ENCODE measurements at regions not wholly inside any gene's neighbourhood (a gene's known extent, or its start where the extent isn't known, plus 50 kb on each side); places are given as distances from the start of the nearest gene placed in this dataset.

DNA sequence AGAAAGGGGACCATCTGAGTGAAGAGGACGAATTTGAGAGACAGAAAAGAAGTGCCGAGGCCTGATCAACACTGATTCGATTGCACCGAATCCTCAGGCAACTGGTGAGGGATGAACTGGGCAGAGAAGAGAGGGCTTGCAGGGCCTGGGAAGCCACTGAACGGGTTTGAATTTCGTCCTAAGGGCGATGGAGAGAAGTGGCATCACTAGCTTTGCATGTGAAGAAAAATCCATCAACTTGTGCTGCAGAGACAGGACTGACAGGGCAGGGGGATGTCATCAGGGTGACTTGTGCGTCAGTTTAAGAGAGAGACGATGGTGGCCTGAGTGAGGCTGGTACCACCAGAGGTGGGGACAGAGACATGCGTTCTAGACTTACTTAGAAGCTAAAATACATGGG, 73.7 kb upstream of the SLC22A23 start:
- no peak overlapping the region for H3K4me3 ChIP-seq
- POLR2A ChIA-PET = interaction anchor here (0.5 kb wide), 1 partner anchor 29 kb away, joined by 3 read pairs; no protein-coding TSS in a partner anchor
- no peak for ATAC-seq
- H3K4me1 ChIP-seq = peaks cover 10% of the 10 kb centered on the region; the same call in 2 of the 3 replicates
- TF ChIP-seq, protein P1, sequence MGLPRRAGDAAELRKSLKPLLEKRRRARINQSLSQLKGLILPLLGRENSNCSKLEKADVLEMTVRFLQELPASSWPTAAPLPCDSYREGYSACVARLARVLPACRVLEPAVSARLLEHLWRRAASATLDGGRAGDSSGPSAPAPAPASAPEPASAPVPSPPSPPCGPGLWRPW (IDR thresholded peaks at IDR 0.05) = no peak
- TF ChIP-seq GATA3 (IDR thresholded peaks at IDR 0.05; ENCODE audit: borderline replicate concordance) (no peak), RNF2 (IDR thresholded peaks at IDR 0.05; ENCODE audit: borderline replicate concordance, low read depth) (no peak), RAD21 (conservative IDR thresholded peaks at IDR 0.05 in 1 of 2, IDR thresholded peaks at IDR 0.05 in 1 of 2) (no peak), POLR2A (IDR thresholded peaks at IDR 0.05; ENCODE audit: low read length) (no peak), ZC3H11A (IDR thresholded peaks at IDR 0.05) (no peak), ZFP36 (IDR thresholded peaks at IDR 0.05; ENCODE audit: borderline replicate concordance, partially characterized antibody) (no peak)
- TF ChIP-seq, protein P2, sequence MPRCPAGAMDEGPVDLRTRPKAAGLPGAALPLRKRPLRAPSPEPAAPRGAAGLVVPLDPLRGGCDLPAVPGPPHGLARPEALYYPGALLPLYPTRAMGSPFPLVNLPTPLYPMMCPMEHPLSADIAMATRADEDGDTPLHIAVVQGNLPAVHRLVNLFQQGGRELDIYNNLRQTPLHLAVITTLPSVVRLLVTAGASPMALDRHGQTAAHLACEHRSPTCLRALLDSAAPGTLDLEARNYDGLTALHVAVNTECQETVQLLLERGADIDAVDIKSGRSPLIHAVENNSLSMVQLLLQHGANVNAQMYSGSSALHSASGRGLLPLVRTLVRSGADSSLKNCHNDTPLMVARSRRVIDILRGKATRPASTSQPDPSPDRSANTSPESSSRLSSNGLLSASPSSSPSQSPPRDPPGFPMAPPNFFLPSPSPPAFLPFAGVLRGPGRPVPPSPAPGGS (IDR thresholded peaks at IDR 0.05) = no peak
- FAIRE-seq = no peak
- 0 out of 6 replicates have a peak overlapping the region, but pooled peaks of 1 of the 2 experiments have one; percentile 16 for H3K27ac ChIP-seq
- H3K4me2 ChIP-seq = no peak overlapping the region
- CTCF ChIA-PET = interaction anchor here (0.8 to 1.2 kb wide), 2 partner anchors 26 to 171 kb away, joined by 3 read pairs; no protein-coding TSS in a partner anchor
- H3K9me3 ChIP-seq = no peaks in the 10 kb centered on the region
- DNase-seq (ENCODE audit: low read depth in 1 of 2, low spot score in 1 of 2) = no peak
- 66% methylated on average over 10 of the region's 10 CpGs for WGBS (ENCODE audit: missing lambda C conversion rate)

DNA sequence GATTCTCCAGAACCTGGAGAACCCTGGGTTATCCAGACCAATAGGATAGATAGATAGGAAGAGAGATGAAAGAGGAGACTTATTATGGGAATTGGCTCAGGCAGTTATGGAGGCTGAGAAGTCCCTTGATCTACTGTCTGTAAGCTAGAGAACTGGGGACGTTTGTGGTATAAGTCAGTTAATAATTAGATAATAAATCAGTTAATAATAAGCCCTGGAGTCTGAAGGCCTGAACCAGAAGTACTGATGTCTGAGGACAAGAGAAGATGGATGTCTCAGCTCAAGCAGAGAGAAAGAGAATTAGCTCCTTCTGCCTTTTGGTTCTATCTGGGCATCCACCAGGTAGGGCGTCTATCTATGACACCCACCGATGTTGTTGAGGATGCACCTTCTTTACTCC, 72.9 kb upstream of the SLC22A23 start:
- WGBS (ENCODE audit: missing lambda C conversion rate) = 62% methylated on average over 3 of the region's 3 CpGs
- no peak for TF ChIP-seq JUNB (IDR thresholded peaks at IDR 0.05)
- no peak for TF ChIP-seq HEYL (CRISPR knock-in tag; IDR thresholded peaks at IDR 0.05)
- TF ChIP-seq POLR2AphosphoS2 (conservative IDR thresholded peaks at IDR 0.05; ENCODE audit: low read length) = no peak
- TF ChIP-seq, protein P3, sequence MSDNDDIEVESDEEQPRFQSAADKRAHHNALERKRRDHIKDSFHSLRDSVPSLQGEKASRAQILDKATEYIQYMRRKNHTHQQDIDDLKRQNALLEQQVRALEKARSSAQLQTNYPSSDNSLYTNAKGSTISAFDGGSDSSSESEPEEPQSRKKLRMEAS (IDR thresholded peaks at IDR 0.05) = no peak
- no peak for TF ChIP-seq ESRRA (IDR thresholded peaks at IDR 0.05; ENCODE audit: borderline replicate concordance, low read length)
- TF ChIP-seq SMC3 (IDR thresholded peaks at IDR 0.05) = no peak
- TF ChIP-seq EHF (CRISPR knock-in tag; IDR thresholded peaks at IDR 0.05) = no peak
- no peak for TF ChIP-seq NPAS2 (CRISPR knock-in tag; IDR thresholded peaks at IDR 0.05; ENCODE audit: borderline replicate concordance)
- no peak for TF ChIP-seq FOSB (CRISPR knock-in tag; IDR thresholded peaks at IDR 0.05)
- TF ChIP-seq, protein P2 (IDR thresholded peaks at IDR 0.05) = no peak
- TF ChIP-seq, protein P4, sequence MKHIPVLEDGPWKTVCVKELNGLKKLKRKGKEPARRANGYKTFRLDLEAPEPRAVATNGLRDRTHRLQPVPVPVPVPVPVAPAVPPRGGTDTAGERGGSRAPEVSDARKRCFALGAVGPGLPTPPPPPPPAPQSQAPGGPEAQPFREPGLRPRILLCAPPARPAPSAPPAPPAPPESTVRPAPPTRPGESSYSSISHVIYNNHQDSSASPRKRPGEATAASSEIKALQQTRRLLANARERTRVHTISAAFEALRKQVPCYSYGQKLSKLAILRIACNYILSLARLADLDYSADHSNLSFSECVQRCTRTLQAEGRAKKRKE (CRISPR knock-in tag; IDR thresholded peaks at IDR 0.05; ENCODE audit: low read depth) = no peak
- TF ChIP-seq RAD21 (conservative IDR thresholded peaks at IDR 0.05 in 1 of 2, IDR thresholded peaks at IDR 0.05 in 1 of 2) = no peak
- TF ChIP-seq, protein P5, sequence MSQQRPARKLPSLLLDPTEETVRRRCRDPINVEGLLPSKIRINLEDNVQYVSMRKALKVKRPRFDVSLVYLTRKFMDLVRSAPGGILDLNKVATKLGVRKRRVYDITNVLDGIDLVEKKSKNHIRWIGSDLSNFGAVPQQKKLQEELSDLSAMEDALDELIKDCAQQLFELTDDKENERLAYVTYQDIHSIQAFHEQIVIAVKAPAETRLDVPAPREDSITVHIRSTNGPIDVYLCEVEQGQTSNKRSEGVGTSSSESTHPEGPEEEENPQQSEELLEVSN (IDR thresholded peaks at IDR 0.05; ENCODE audit: borderline replicate concordance, low read depth) = no peak
- TF ChIP-seq ZNF302 (CRISPR knock-in tag; IDR thresholded peaks at IDR 0.05) = no peak
- no peak for TF ChIP-seq POLR2A (IDR thresholded peaks at IDR 0.05; ENCODE audit: low read length)
- no peak for TF ChIP-seq HOXB5 (CRISPR knock-in tag; IDR thresholded peaks at IDR 0.05)
- TF ChIP-seq MYC (IDR thresholded peaks at IDR 0.05; ENCODE audit: borderline replicate concordance, low read length) = no peak
- TF ChIP-seq FOXS1 (CRISPR knock-in tag; IDR thresholded peaks at IDR 0.05) = no peak
- TF ChIP-seq ZFP36 (IDR thresholded peaks at IDR 0.05; ENCODE audit: borderline replicate concordance, partially characterized antibody) = no peak
- Histone ChIP-seq H3K4me2 (no peak overlapping the region), H3K27ac (no peak overlapping the region), H3K4me3 (no peak overlapping the region), H3K9me3 (no peaks in the 10 kb centered on the region), H3K4me1 (peaks cover 10% of the 10 kb centered on the region; the same call in 2 of the 3 replicates)
- ATAC-seq = no peak
- CTCF ChIA-PET = interaction anchor here (1.2 kb wide), 1 partner anchor 27 kb away, joined by 3 read pairs; no protein-coding TSS in a partner anchor
- DNase-seq (ENCODE audit: low read depth in 1 of 2, low spot score in 1 of 2) = no peak
- FAIRE-seq = no peak
- POLR2A ChIA-PET = no interaction called here
